ENCODE measurements at regions not wholly inside any gene's neighbourhood (a gene's known extent, or its start where the extent isn't known, plus 50 kb on each side); places are given as distances from the start of the nearest gene placed in this dataset.

DNA sequence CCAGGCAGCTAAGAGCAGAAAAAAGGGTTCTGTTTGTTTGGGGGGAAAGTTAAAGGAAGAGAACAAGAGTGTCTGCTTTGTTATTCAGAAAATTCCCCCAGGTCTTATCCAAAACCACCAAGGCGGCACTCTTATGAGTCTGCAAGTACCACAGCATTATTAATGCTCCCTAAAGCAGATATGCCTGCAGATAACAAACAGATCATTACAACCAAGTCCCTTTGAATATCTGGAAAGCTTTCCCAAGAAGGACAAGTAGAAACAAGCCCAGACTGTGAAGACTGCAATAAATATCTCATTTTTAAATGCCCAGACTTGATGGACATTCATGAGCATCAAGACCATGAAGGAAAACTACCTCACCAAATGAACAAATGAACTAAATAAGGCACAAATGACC, 278.6 kb upstream of the TMEFF2 start:
- WGBS, 5 donors, result 0 to 2% (median 0%) methylated on average over 1 of the region's 1 CpG
- Histone ChIP-seq H3K27ac (no peak overlapping the region), H3K4me3 (no peak overlapping the region), H3K9me3 (peaks cover 0 to 3% (median 0%) of the 10 kb centered on the region in 4 donors), H3K27me3 (no peaks in the 10 kb centered on the region), H3K4me1 (no peaks in the 10 kb centered on the region), H3K36me3 (no peaks in the 10 kb centered on the region)
- no peak for DNase-seq
- TF ChIP-seq EP300 (IDR thresholded peaks at IDR 0.05), result no peak
- TF ChIP-seq CTCF (IDR thresholded peaks at IDR 0.05), result no peak
- no peak for TF ChIP-seq POLR2AphosphoS5 (IDR thresholded peaks at IDR 0.05)
- no peak for TF ChIP-seq POLR2A (IDR thresholded peaks at IDR 0.05)
- intact Hi-C loops (cut with DNase I; ENCODE audit: low total_unique reads), result no loop called here

DNA sequence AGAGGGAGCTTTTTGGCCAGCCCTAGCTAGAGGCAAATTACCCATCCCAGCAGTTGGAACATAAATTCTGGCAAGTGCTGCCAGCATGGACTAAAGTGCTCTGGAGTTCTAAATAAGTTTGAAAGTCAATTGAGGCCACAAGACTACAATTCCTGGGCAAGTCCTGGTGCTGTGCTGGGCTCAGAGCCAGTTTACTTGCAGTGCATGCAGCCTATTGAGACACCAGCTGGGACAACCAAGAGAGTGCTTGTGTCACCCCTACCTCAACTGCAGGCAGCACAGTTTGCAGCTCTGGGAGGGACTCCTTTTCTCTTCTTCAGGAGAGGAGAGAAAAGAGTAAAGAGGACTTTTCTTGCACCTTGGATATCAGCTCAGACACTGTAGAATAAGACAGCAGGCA, 277.2 kb upstream of the TMEFF2 start:
- intact Hi-C loops (cut with DNase I; ENCODE audit: low total_unique reads), result no loop called here
- Histone ChIP-seq H3K4me1 (no peaks in the 10 kb centered on the region), H3K9me3 (peaks cover 0 to 3% (median 0%) of the 10 kb centered on the region in 4 donors), H3K4me3 (no peak overlapping the region), H3K36me3 (no peaks in the 10 kb centered on the region), H3K27ac (no peak overlapping the region), H3K27me3 (no peaks in the 10 kb centered on the region)
- TF ChIP-seq POLR2AphosphoS5 (IDR thresholded peaks at IDR 0.05) (no peak), CTCF (IDR thresholded peaks at IDR 0.05) (no peak), POLR2A (IDR thresholded peaks at IDR 0.05) (no peak), EP300 (IDR thresholded peaks at IDR 0.05) (no peak)
- no peak for DNase-seq

- DNase-seq, result no peak
- 61 to 80% (median 75%) methylated on average over 1 of the region's 1 CpG for WGBS, 5 donors
- no peaks in the 10 kb centered on the region for H3K27me3 ChIP-seq
Measured at GRCh38 chr2:192469612-192470011, 274.9 kb upstream of the TMEFF2 start.

DNA sequence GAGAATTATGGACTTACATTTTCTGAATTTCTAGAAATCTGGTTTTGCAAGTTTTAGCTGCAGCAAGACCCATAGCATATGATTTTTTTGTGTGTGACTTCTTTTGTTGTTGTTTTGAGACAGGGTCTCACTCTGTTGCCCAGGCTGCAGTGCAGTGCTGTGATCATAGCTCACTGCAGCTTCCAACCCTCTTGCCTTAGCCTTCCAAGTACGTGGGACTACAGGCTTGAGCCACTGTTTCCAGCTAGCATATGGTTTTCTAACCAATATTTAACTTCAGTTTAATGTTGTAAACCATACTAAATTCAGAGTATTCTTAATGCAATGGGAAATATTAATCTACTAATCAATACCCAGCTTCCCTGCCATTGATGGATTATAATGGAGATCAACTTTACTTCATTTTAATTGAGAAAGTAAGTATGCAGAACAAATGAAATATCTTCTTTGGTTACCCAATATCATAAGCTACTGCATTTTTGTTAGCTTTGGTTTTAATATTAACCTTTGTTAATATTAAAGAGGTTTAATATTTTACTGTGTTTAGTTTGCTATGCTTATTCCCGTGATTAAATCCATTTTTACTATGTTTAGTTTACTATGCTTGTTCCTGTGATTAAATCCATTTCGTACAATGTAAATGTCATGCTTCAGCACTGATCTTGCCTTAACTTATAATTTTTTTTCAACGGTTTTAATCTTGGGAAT, 273.4 kb upstream of the TMEFF2 start:
- intact Hi-C loops (cut with DNase I; ENCODE audit: low total_unique reads), result no loop called here
- DNase-seq, result no peak
- WGBS, 5 donors, result 24 to 38% (median 37%) methylated on average over 4 of the region's 4 CpGs

More at GRCh38 chr2:192469612-192470011, 274.9 kb upstream of the TMEFF2 start:
- Histone ChIP-seq H3K4me1 (no peaks in the 10 kb centered on the region), H3K27ac (no peak overlapping the region), H3K36me3 (no peaks in the 10 kb centered on the region), H3K4me3 (no peak overlapping the region), H3K9me3 (no peaks in the 10 kb centered on the region)
- intact Hi-C loops (cut with DNase I; ENCODE audit: low total_unique reads), result no loop called here
- TF ChIP-seq POLR2AphosphoS5 (IDR thresholded peaks at IDR 0.05) (no peak), POLR2A (IDR thresholded peaks at IDR 0.05) (no peak), CTCF (IDR thresholded peaks at IDR 0.05) (no peak), EP300 (IDR thresholded peaks at IDR 0.05) (no peak)

More for the DNA sequence above, 273.4 kb upstream of the TMEFF2 start:
- Histone ChIP-seq H3K27me3 (no peaks in the 10 kb centered on the region), H3K36me3 (no peaks in the 10 kb centered on the region), H3K4me1 (no peaks in the 10 kb centered on the region), H3K27ac (no peak overlapping the region), H3K9me3 (no peaks in the 10 kb centered on the region), H3K4me3 (no peak overlapping the region)
- TF ChIP-seq POLR2AphosphoS5 (IDR thresholded peaks at IDR 0.05) (no peak), CTCF (IDR thresholded peaks at IDR 0.05) (no peak), POLR2A (IDR thresholded peaks at IDR 0.05) (no peak), EP300 (IDR thresholded peaks at IDR 0.05) (no peak)

Data from stomach (tissue), 8 donors.